ENCODE measurements at regions not wholly inside any gene's neighbourhood (a gene's known extent, or its start where the extent isn't known, plus 50 kb on each side); places are given as distances from the start of the nearest gene placed in this dataset.
"Not testable (repeated sequence)": the region's sequence is repeated elsewhere in the genome, so short reads cannot be mapped to it uniquely, and the experiment has no call there.

- TF ChIP-seq CTCF (conservative IDR thresholded peaks at IDR 0.05; ENCODE audit: low read depth, low read length): no peak
- no peak overlapping the region for H3K4me3 ChIP-seq (ENCODE audit: low read depth, low read length)
- no peak for DNase-seq (ENCODE audit: low read depth)
Measured at GRCh38 chr22:49699476-49699875, 128.2 kb downstream of the BRD1 start.

- not testable (repeated sequence) for H3K4me3 ChIP-seq (ENCODE audit: low read depth, low read length); DNase-seq (ENCODE audit: low read depth)
Measured at GRCh38 chr22:49698616-49699015, 129.1 kb downstream of the BRD1 start.

- no peak for DNase-seq (ENCODE audit: low read depth)
- no peak overlapping the region for H3K4me3 ChIP-seq (ENCODE audit: low read depth, low read length)
- no peak for TF ChIP-seq CTCF (conservative IDR thresholded peaks at IDR 0.05; ENCODE audit: low read depth, low read length)
Measured at GRCh38 chr22:49697047-49697446, 130.6 kb downstream of the BRD1 start.

- no peak for TF ChIP-seq CTCF (conservative IDR thresholded peaks at IDR 0.05; ENCODE audit: low read depth, low read length)
- H3K4me3 ChIP-seq (ENCODE audit: low read depth, low read length): no peak overlapping the region
- no peak for DNase-seq (ENCODE audit: low read depth)
Measured at GRCh38 chr22:49694462-49695260, 133.0 kb downstream of the BRD1 start.

- H3K4me3 ChIP-seq (ENCODE audit: low read depth, low read length): no peak overlapping the region
- no peak for TF ChIP-seq CTCF (conservative IDR thresholded peaks at IDR 0.05; ENCODE audit: low read depth, low read length)
- DNase-seq (ENCODE audit: low read depth): no peak
Measured at GRCh38 chr22:49693848-49694247, 133.8 kb downstream of the BRD1 start.

GRCh38 chr22:49693416-49693815, 134.3 kb downstream of the BRD1 start:
- no peak for TF ChIP-seq CTCF (conservative IDR thresholded peaks at IDR 0.05; ENCODE audit: low read depth, low read length)
- DNase-seq (ENCODE audit: low read depth): no peak
- H3K4me3 ChIP-seq (ENCODE audit: low read depth, low read length): no peak overlapping the region

- no peak for TF ChIP-seq CTCF (conservative IDR thresholded peaks at IDR 0.05; ENCODE audit: low read depth, low read length)
- DNase-seq (ENCODE audit: low read depth): no peak
- no peak overlapping the region for H3K4me3 ChIP-seq (ENCODE audit: low read depth, low read length)
Measured at GRCh38 chr22:49692499-49693225, 135.0 kb downstream of the BRD1 start.
